ENCODE measurements at regions not wholly inside any gene's neighbourhood (a gene's known extent, or its start where the extent isn't known, plus 50 kb on each side); places are given as distances from the start of the nearest gene placed in this dataset.

- DNase-seq (ENCODE audit: low spot score) = no peak
These were observed 350.8 kb downstream of the CDH2 start for GRCh38 chr18:27826101-27826500.

- no peak for DNase-seq (ENCODE audit: low spot score)
These were observed 351.2 kb downstream of the CDH2 start for GRCh38 chr18:27825689-27826088.

GRCh38 chr18:27824841-27825681 is 351.9 kb downstream of the CDH2 start:
- DNase-seq (ENCODE audit: low spot score) = no peak

- DNase-seq (ENCODE audit: low spot score) = no peak
These were observed 352.7 kb downstream of the CDH2 start for GRCh38 chr18:27824275-27824674.

GRCh38 chr18:27823053-27823452 is 353.9 kb downstream of the CDH2 start:
- no peak for DNase-seq (ENCODE audit: low spot score)

GRCh38 chr18:27808683-27809082 is 368.2 kb downstream of the CDH2 start:
- no peak for DNase-seq (ENCODE audit: low spot score)

GRCh38 chr18:27803957-27804356 is 373.0 kb downstream of the CDH2 start:
- DNase-seq (ENCODE audit: low spot score) = no peak

- DNase-seq (ENCODE audit: low spot score) = no peak
These were observed 379.4 kb downstream of the CDH2 start for GRCh38 chr18:27797484-27797883.

- no peak for DNase-seq (ENCODE audit: low spot score)
These were observed 382.6 kb downstream of the CDH2 start for GRCh38 chr18:27794181-27794926.

GRCh38 chr18:27793013-27793785 is 383.7 kb downstream of the CDH2 start:
- DNase-seq (ENCODE audit: low spot score) = no peak

GRCh38 chr18:27789406-27789805 is 387.5 kb downstream of the CDH2 start:
- DNase-seq (ENCODE audit: low spot score) = no peak

GRCh38 chr18:27787547-27787946 is 389.4 kb downstream of the CDH2 start:
- no peak for DNase-seq (ENCODE audit: low spot score)

- DNase-seq (ENCODE audit: low spot score) = no peak
These were observed 391.0 kb downstream of the CDH2 start for GRCh38 chr18:27785815-27786471.

GRCh38 chr18:27780061-27780745 is 396.7 kb downstream of the CDH2 start:
- DNase-seq (ENCODE audit: low spot score) = no peak

- DNase-seq (ENCODE audit: low spot score) = no peak
These were observed 398.0 kb downstream of the CDH2 start for GRCh38 chr18:27778925-27779324.

GRCh38 chr18:27778441-27778840 is 398.5 kb downstream of the CDH2 start:
- no peak for DNase-seq (ENCODE audit: low spot score)

- DNase-seq (ENCODE audit: low spot score) = no peak
These were observed 404.8 kb downstream of the CDH2 start for GRCh38 chr18:27772081-27772480.

- DNase-seq (ENCODE audit: low spot score) = no peak
These were observed 405.4 kb downstream of the CDH2 start for GRCh38 chr18:27771571-27771970.

- DNase-seq (ENCODE audit: low spot score) = no peak
These were observed 407.8 kb downstream of the CDH2 start for GRCh38 chr18:27769152-27769551.

- DNase-seq (ENCODE audit: low spot score) = no peak
These were observed 413.0 kb downstream of the CDH2 start for GRCh38 chr18:27763936-27764335.

GRCh38 chr18:27763341-27763740 is 413.6 kb downstream of the CDH2 start:
- DNase-seq (ENCODE audit: low spot score) = no peak

Data from putamen (tissue), 1 donor.